ENCODE measurements at regions not wholly inside any gene's neighbourhood (a gene's known extent, or its start where the extent isn't known, plus 50 kb on each side); places are given as distances from the start of the nearest gene placed in this dataset.

DNA sequence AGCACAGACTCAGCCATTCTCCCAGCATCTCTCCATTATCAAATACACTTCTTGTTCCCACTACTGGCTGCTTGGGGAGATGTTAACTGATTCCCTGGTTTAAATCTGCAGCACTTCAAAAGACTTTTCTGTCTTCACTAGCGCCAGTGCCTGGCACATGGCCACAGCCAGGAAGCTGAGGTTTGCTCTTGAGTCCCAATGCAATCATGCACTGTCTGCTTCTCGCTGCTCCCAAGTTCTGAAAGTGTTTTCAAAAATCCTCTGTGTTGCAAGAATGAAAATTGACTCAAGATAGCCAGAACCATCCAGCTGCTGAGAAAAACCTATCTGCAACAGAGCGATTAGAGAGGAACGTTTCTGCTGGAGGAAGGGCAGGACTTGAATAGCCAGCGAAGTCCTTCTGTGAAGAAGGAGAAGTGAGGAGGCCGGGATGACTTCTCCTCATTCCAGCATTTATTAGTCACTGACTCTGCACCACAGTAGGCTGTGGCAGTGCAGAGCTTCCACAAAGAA is 358.4 kb upstream of the NR2F2 start:
- no peak for DNase-seq

DNA sequence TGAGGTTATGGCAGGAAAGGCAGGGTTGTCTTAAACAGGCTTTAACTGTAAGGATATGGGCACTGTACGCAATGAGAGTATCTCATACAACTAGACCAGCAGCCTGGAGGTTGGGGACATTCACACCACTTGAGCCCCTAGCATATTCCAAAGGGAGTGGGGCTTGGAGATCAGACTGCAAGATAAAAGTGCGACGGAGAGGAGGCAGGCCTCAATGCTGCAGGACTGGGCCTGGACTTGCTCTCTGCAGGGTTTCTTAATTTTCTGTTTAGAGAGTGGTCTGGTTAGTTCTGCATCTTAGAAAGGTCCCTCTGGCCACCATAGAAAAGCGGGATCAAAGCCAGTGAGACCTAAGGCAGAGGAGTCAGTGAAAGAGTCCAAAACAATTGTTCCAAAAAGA is 357.7 kb upstream of the NR2F2 start:
- DNase-seq: no peak

DNA sequence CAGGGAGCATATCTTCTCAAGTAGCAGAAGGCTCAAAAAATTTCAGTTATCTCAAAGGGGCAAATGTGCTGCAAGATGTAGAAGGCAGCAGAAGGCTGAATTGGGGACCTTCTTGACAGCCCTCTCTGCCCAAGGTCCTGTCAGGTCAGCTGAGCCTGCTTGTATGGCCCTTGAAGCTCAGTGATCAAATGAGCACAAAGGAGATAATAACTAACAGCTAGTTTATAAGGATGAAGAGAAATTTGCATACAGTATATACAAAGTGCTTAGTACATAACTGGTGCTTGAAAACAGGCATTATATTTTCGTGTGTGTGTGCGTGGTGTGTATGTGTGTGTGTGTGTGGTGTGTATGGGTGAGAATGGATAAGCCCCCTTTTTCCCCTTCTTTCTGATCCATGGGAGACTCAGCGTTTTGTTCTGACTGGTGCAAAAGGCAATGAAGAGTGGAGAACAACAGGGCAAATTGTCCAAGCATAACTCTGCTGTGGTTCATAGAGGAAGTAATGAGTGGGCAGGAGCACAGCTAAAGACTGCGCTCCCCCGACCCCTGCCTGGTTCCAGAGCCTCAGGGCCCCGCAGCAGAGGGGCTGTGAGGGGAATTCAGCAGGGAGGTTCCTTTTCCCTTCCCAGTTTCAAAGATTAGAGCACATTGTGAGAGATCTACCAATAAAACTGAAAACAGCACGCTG is 356.8 kb upstream of the NR2F2 start:
- DNase-seq: no peak

DNA sequence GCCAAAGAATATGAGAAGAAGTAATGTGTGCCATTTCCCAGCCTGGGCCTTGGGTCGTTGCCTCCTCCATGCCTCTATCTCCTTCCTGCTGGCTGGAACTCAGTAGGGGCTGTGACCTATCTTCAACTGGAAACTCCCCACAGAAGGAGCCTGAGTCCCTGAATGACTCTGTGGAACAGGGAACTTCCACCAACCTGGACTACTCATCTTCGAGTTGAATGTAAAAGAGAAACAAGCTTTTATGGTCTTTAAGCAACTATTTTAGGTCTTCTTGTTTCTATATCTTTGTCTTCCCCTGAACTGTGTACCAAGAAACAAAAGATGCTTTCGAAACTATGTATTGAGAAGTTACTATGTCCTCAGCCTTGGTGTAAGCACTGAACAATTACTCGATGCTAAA is 355.3 kb upstream of the NR2F2 start:
- DNase-seq: no peak

DNA sequence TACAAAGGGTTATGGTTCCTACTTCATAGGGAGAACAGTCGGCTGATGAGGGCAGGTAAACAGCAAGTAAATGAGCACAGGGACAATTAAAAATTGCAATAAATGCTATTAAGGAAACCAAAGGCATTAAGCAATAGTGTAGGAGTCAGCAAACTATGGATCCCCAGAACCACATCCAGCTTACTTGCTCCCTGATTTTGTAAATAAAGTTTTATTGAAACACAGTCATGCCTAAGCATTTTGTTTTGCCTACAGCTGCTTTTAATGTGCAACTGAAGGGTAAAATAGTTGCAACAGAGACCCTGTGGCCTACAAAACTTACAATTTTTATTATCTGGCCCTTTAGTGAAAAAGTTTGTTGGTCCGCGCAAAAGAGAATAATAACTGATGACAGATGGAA is 351.2 kb upstream of the NR2F2 start:
- DNase-seq: no peak

DNA sequence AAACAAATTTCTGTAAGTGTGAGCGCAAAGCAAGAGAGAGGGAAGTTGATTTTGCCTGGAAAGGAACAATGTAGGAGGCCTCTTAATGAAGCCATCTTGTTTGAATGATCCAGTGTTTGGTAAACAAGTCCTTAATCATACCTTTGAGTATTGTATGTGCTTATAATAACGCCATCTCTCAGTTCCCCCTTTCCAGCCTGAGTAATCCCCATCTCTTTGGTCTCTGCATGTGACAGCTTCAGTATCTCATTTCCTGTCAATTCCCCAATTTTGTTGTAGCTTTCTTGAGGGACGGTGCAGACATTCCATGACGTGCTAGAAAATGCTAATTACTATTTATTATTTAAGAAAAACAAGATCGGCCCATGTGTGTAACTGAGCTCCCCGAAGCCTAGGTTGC is 349.3 kb upstream of the NR2F2 start:
- DNase-seq: no peak

DNA sequence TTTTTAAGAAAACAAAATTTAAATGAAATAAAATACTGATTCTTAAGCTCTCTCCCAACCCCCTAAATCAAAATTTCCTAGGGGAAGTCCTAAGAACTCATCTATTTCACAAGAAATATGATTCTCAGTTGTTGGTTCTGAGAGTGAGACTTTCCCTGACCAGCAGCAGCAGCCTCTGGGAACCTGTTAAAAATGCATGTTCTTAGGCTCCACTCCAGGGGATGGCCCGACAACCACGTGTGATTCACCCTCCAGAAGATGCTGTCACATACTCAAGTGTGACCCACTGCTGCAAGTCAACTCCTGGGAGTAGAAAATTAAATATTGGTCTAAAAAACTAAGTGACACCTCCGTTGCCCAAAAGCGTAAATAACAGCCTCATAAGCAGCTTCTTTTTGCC is 343.2 kb upstream of the NR2F2 start:
- no peak for DNase-seq

DNA sequence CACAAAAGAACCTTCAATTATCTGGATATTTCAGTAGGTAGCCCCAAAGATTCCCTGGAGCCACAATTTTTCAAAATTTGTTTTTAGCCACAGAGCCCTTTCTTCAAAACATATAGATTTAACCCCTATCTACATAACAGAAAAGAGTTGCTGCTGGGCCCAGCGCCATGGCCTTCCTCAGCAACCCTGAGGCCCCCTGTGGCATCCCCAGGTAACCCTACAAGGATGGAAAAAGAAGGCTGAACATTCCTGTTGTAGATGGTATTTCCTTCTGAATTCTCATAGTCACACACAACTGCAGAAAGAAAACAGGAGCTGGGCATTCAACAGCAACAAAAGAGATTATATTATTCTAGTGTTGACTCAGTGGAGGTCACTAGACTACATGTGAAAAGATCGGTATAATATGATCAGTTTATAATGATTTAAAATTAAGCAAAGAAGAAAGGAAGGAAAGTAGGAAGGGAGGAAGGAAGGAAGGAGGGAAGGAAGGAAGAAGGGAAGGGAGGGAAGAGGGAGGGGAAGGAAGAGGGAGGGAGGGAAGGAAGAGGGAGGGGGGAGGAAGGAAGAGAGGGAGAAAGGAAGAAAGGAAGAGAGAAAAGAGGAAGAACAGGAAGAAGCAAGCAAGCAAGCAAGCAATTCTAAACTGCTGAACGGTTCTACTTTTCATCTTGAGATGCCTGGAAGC is 342.5 kb upstream of the NR2F2 start:
- no peak for DNase-seq

DNA sequence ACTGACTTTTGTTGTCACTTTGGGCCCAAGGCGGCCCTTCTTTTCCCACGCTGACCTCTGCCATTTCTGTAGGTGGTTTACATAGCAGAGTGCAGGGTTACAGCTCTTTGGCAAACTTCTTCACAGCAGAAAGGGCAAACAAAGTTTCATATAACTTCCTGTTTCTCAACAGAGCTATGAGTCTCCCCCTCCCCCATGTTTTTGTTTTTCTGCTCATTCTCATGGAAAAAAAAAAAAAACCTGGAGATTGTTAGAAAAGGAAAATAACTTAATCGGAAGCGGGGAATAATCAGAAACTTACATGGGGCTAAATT is 342.0 kb upstream of the NR2F2 start:
- peak; percentile 8 for DNase-seq

DNA sequence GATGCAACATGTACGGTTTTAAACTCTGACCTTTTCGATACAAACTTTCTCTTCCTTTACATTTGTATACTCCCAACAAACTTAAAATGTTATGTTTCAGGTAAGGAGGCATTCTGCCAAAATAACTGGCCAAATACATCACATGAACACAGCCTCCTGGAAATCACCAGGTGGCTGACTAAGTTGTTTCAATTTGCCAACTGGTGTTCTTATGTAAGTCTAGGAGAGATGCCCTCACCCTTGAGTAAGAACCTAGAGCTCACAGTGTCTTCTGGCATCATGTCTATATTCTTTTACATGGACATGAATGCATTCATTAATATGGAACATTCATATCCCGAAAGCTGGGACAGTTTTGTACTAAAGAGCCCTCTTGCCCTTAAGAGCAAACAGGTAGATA is 341.1 kb upstream of the NR2F2 start:
- DNase-seq: peak; percentile 16

DNA sequence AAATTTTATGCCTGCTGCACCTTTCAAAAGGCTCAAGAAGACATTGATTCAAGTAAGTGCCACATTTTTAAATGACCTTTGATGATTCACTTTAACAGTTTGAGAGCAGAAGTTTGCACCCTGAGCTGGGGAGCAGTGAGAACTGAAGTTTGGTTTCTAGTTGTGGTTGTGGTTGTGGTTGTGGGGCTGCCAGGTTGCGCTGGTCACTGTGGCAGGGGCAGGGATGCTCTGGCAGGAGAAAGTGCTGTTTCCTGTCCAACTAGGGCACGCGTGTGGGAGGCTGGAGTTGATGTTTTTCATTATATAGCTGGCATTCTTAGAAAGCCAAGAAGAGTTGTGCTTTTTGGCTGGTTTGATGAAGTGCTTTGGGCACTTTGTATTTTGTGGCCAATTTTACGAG is 339.7 kb upstream of the NR2F2 start:
- no peak for DNase-seq

DNA sequence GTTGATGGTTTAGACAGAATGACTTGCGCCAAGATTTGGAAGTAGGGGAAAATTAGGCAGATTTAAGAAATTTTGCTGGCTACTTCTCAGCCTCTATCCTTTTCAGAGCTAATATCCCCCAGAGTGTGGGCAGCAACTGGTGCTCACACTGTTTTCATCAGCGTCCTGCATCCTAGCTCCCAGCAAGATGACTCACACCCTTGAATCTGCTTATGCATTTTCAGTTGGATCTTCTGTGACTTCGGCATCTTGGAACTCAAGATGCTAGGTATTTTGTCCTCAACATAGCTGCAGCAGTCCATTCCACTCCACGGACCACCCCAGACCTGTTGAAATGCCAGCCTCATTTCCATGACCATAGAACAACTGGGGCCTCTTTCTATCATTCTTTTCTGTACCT is 336.1 kb upstream of the NR2F2 start:
- DNase-seq: no peak

DNA sequence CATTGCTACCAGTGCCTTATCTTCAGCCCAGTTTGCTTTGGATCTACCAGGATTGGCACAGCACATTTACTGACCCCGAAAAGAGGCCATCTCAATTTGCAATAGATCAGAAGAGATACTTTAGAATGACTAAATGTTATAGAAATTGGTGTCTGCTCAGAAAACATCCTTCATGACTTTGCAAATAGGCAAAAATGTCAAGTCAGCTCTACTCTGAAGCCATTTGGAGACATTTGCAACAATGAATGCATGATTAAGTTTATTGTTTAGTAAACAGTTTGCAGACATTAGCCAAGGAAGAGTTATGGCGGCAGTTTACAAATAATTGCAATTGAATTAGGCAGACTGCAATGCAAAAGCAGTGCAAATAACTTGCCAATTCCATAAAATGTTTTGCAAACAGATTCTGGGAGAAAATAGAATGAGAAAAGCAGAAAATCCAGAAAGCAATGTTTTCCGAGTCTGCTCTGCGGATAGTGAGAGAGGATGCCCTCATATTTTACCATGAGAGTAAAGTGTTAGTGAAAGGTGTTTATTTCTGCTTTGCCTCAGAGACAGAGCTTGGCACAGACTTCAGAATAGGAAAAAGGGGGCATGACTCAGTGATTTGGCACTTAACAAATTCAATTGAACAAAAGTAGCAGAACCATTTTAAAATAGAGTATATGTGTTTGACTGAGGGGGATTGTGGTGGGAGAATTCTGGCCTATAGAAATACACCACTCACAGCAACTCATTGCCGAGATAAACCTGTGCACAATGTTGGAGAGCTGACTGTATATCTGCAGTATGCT is 334.9 kb upstream of the NR2F2 start:
- no peak for DNase-seq

DNA sequence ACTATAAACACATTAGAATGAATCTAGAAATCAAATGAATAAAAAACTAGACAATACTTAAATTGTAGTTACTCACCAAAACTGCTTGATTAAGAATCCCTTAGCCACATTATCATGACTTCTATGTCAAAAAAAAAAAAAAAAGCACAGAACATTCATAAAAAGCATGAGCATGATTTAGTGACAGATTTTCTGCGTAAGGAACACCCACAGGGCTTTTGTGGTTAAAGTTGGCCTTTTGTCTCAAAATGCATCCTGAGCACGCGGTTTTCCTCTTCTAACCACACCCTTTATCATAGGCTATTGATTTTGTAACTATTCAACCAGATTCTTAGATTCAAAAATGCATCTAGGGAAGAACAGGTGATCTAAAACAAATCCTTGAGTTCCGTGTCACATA is 334.0 kb upstream of the NR2F2 start:
- DNase-seq: no peak

DNA sequence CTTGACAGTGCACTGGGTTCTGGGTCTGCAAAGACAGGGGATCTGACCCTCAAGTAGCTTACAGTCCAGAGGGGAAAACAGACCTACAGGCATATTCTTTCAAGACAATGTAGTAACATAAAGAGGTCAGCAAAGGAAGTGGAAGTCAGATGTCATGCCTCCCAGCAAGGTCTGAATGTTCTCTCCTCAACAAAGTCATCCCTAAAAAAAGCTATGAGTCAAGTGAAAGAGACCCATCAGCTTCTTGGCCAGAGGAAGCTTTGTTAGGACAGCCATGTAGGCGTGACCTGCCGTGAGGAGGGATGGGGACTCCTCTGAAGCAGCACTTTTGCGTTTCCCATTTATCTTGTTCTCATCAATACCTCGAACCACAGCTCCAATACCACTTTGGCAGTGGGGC is 331.6 kb upstream of the NR2F2 start:
- no peak for DNase-seq

DNA sequence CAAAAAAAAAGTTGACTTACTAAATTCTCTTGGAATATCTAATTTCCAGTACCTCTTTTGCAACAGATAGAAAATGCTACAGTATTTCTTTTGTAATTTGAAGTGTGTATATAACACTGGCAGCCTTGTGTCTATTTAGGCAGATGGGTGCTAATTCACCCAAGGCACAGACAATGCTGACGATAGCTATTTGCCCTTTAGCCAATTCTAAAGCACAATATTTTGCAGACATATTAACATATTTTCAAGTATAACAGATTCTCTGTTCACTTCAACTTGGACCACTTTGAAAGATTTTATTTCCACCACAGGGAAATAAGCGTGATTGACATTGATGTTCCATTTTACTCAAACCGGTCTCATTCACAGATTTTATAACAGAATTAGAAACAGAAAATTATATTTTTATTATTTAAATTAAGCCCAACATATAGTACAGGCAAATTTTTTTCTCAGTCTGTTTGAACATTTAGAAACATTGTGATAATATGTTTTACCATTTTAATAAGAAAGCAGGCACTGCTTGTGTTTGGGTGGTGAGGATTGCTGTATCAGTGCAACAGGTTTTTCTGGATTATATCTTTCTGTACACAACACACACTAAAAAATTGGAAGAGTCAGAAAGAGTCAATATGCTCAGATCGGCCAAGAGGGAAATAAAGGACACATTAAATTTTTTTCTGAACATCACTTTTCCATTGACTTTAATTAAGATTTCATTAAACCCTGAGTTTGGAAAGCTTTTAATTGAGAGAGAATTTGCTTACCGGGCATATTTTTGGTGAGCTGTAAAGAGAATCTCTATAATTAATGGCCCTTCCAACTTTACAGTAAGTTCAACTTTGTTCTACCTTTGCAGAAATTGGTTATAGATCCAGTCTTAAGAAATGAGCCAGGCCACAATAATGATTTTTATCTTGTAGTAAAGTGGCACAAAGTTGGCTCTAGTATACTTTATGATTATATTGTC is 327.3 kb upstream of the NR2F2 start:
- DNase-seq: no peak

DNA sequence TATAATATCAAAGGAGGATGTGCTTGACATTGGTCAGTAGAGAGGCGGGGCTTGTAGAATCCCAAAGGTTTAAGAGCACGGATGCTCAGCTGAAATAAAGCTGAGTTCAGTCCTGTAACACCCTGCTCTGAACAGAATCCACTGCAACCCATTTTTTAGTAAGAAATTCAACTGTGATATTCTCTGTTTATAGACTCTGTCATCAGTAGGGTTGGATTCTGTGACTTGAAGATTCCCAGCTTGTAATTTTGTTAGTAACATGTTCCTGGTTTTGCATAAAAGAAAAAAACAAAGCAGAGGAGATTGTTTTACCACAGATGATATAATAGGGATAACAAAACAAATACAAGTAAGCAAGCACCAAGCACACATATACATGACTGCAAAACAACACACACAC is 324.6 kb upstream of the NR2F2 start:
- no peak for DNase-seq

DNA sequence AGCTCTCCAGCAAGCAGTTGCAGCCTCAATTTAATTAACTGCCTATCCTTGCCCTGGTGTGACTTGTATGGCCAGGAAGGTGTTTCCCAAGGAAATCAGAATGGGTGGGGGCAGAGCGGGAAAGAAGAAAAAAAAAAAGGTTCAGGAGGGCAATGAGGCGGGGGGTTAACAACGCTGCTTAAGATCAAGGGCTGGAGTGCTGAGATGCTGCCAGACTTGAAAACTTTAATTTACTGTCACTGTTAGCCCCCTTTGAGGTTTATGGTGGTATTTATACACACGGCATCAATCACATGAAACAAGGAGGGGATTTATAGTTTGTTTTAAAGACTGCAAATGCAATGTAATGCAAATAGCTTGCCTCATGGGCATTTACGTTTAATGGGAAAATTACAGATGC is 319.4 kb upstream of the NR2F2 start:
- DNase-seq: no peak

DNA sequence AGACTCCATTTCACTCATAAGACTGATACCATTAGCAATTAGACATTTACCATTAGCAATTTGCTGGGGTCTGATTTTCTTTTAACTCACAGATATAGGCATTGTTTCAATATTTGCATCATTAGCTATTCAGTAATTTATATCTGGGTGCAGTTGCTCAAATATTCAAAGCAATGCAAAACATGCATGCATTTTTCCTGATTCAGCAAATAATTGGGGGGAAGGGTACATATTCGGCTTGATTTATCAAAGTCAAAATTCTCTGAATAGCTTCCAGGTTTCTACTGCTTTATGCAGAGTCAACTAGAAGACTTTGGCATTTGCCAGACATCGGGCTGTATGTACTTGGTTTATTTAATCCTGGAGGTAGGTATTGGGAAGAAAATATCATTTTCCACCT is 315.6 kb upstream of the NR2F2 start:
- DNase-seq: no peak

DNA sequence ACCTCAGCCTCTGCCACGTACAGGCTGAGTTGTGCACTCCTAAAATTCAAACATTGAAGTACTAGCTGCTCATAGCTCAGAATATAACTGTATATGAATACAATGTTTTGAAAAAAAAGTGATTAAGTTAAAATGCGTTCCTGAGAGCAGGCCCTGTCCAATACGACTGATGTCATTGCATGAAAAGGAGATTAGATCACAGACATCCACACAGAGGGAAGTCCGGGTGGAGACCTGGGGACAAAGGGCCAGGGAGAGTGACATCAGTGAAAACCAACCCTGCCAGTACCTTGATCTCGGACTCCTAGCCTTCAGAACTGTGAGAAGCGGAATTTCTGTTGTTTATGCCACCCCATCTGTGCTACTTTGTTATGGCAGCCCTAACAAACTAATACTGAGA is 311.4 kb upstream of the NR2F2 start:
- DNase-seq: no peak

DNA sequence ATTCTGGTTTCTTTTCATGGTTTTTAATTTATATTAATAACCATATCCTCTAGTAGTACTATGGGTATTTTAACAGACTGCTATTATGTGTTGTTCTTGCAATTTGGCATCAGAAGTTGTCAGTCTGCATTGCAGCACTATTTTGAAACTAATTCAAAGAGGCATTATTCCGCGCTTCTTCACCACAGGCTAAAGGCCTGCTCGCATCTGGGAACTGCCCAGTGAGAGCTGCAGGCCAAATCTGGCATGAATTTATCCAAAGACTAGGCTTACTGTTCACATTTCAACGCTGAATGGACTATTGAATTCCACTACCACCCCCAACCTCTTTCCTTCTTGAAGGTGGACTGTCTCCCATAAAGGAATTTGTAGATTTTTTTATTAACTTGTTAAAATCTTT is 310.4 kb upstream of the NR2F2 start:
- DNase-seq: no peak

DNA sequence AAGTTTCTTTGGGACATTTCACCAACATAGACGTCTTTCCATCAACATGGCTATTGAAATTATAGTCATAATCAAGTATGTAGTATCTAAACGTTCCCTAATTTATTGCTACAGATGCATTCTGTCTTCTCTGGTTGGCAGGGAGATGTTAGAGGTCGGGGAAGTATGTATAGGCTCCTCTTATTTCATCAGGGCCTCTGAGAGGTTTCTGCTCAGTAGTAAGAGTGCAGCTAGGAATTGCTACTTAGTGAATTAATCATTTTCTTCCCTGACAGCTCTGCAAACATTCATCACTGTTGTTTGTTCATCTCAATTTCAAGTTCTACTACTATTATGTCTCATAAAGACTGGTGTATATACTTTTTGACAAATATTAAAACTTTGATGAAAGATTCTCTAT is 309.7 kb upstream of the NR2F2 start:
- DNase-seq: no peak

DNA sequence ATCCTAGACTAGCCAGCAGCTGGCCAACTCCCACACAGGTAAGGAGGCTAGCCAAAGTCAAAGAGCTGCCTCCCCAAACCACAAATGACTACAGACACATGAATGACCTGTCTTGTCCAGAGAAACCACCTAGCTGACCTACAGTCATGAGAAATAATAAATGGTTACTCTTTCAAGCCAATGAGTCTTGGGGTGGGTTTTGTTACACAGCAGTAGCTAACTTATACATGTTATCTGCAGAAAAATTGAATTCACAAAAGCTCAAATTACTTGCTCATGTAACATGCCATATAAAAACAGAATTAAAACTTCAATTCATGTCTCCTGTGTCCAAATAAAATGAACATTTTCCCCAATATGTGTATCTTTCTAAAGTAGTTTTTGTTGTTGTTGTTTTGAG is 307.4 kb upstream of the NR2F2 start:
- no peak for DNase-seq
